ENCODE measurements at regions not wholly inside any gene's neighbourhood (a gene's known extent, or its start where the extent isn't known, plus 50 kb on each side); places are given as distances from the start of the nearest gene placed in this dataset.

- DNase-seq = no peak
These were observed 74.6 kb upstream of the TMEM106B start for GRCh38 chr7:12136523-12136922.

GRCh38 chr7:12137283-12137682, 73.8 kb upstream of the TMEM106B start:
- DNase-seq = no peak

- DNase-seq = no peak
These were observed 72.7 kb upstream of the TMEM106B start for GRCh38 chr7:12138421-12138820.

GRCh38 chr7:12139416-12139815, 71.7 kb upstream of the TMEM106B start:
- no peak for DNase-seq

- no peak for DNase-seq
These were observed 64.3 kb upstream of the TMEM106B start for GRCh38 chr7:12146813-12147212.

- DNase-seq = no peak
These were observed 58.7 kb upstream of the TMEM106B start for GRCh38 chr7:12152196-12152918.

GRCh38 chr7:12154119-12154518, 57.0 kb upstream of the TMEM106B start:
- no peak for DNase-seq

GRCh38 chr7:12157517-12157916, 53.6 kb upstream of the TMEM106B start:
- no peak for DNase-seq

- no peak for DNase-seq
These were observed 52.6 kb upstream of the TMEM106B start for GRCh38 chr7:12158334-12159060.

GRCh38 chr7:12161146-12161545, 49.9 kb upstream of the TMEM106B start:
- DNase-seq = no peak
